ENCODE measurements at regions not wholly inside any gene's neighbourhood (a gene's known extent, or its start where the extent isn't known, plus 50 kb on each side); places are given as distances from the start of the nearest gene placed in this dataset.
"Not testable (repeated sequence)": the region's sequence is repeated elsewhere in the genome, so short reads cannot be mapped to it uniquely, and the experiment has no call there.

DNA sequence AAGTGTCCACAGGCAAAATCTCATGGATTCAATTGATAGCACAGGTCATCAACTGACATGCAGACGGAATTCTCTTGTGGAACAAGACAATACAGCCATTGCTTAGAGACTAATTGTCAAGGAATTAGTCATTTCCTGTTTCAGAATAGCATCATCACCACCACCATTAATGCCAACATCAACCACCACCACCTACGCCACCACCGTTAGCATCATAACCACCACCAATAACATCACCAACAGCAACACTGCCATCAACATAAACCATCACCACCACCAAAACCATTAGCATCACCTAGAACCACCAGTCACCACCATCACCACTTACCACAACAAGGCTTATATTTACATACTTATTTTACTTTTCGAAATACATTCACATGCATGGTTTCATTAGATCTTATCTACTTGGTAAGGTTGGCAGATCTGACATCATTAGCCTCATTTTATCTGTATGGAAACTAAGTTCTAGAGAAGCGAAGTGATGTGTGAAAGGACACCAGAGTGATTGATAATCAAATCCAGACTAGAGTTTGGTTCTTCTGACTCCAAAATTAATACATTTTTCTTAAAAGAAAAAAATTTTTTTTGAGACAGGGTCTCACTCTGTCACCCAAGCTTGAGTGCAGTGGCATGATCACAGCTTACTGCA, 2733.8 kb upstream of the TPTE start:
- TF ChIP-seq, protein P1, sequence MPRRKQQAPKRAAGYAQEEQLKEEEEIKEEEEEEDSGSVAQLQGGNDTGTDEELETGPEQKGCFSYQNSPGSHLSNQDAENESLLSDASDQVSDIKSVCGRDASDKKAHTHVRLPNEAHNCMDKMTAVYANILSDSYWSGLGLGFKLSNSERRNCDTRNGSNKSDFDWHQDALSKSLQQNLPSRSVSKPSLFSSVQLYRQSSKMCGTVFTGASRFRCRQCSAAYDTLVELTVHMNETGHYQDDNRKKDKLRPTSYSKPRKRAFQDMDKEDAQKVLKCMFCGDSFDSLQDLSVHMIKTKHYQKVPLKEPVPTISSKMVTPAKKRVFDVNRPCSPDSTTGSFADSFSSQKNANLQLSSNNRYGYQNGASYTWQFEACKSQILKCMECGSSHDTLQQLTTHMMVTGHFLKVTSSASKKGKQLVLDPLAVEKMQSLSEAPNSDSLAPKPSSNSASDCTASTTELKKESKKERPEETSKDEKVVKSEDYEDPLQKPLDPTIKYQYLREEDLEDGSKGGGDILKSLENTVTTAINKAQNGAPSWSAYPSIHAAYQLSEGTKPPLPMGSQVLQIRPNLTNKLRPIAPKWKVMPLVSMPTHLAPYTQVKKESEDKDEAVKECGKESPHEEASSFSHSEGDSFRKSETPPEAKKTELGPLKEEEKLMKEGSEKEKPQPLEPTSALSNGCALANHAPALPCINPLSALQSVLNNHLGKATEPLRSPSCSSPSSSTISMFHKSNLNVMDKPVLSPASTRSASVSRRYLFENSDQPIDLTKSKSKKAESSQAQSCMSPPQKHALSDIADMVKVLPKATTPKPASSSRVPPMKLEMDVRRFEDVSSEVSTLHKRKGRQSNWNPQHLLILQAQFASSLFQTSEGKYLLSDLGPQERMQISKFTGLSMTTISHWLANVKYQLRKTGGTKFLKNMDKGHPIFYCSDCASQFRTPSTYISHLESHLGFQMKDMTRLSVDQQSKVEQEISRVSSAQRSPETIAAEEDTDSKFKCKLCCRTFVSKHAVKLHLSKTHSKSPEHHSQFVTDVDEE (CRISPR knock-in tag; IDR thresholded peaks at IDR 0.05) = not testable (repeated sequence)
- TF ChIP-seq, protein P2, sequence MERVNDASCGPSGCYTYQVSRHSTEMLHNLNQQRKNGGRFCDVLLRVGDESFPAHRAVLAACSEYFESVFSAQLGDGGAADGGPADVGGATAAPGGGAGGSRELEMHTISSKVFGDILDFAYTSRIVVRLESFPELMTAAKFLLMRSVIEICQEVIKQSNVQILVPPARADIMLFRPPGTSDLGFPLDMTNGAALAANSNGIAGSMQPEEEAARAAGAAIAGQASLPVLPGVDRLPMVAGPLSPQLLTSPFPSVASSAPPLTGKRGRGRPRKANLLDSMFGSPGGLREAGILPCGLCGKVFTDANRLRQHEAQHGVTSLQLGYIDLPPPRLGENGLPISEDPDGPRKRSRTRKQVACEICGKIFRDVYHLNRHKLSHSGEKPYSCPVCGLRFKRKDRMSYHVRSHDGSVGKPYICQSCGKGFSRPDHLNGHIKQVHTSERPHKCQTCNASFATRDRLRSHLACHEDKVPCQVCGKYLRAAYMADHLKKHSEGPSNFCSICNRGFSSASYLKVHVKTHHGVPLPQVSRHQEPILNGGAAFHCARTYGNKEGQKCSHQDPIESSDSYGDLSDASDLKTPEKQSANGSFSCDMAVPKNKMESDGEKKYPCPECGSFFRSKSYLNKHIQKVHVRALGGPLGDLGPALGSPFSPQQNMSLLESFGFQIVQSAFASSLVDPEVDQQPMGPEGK (CRISPR knock-in tag; IDR thresholded peaks at IDR 0.05; ENCODE audit: borderline replicate concordance) = not testable (repeated sequence)
- TF ChIP-seq SNAI2 (CRISPR knock-in tag; IDR thresholded peaks at IDR 0.05); BACH2 (CRISPR knock-in tag; IDR thresholded peaks at IDR 0.05; ENCODE audit: borderline replicate concordance): not testable (repeated sequence)

All from SK-N-SH treated with all-trans-retinoic acid at 6 μM for 48 hours (cell line).